ENCODE measurements at regions not wholly inside any gene's neighbourhood (a gene's known extent, or its start where the extent isn't known, plus 50 kb on each side); places are given as distances from the start of the nearest gene placed in this dataset.

GRCh38 chr2:3952866-3953516 is 249.6 kb downstream of the DCDC2C start:
- no peak overlapping the region for H3K4me2 ChIP-seq (ENCODE audit: insufficient read depth, low read length)
- no peak for DNase-seq (ENCODE audit: insufficient read length, low spot score, missing footprints)
- H3K9me3 ChIP-seq (ENCODE audit: low read depth, low read length): peaks cover 2% of the 10 kb centered on the region
- no peaks in the 10 kb centered on the region for H4K20me1 ChIP-seq (ENCODE audit: insufficient read depth, low read length)
- H3K4me3 ChIP-seq (ENCODE audit: insufficient read depth, low read length): no peak overlapping the region
- TF ChIP-seq, protein P1, sequence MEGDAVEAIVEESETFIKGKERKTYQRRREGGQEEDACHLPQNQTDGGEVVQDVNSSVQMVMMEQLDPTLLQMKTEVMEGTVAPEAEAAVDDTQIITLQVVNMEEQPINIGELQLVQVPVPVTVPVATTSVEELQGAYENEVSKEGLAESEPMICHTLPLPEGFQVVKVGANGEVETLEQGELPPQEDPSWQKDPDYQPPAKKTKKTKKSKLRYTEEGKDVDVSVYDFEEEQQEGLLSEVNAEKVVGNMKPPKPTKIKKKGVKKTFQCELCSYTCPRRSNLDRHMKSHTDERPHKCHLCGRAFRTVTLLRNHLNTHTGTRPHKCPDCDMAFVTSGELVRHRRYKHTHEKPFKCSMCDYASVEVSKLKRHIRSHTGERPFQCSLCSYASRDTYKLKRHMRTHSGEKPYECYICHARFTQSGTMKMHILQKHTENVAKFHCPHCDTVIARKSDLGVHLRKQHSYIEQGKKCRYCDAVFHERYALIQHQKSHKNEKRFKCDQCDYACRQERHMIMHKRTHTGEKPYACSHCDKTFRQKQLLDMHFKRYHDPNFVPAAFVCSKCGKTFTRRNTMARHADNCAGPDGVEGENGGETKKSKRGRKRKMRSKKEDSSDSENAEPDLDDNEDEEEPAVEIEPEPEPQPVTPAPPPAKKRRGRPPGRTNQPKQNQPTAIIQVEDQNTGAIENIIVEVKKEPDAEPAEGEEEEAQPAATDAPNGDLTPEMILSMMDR (IDR thresholded peaks at IDR 0.05; ENCODE audit: extremely low read depth, low read depth, low read length): no peak
- no peak overlapping the region for H3K27ac ChIP-seq (ENCODE audit: low read depth, low read length)
- no peaks in the 10 kb centered on the region for H3K79me2 ChIP-seq (ENCODE audit: insufficient read depth, low read length)
- H3K4me1 ChIP-seq (ENCODE audit: insufficient read depth, low read length): no peaks in the 10 kb centered on the region
- H3K36me3 ChIP-seq (ENCODE audit: insufficient read depth, low read length): no peaks in the 10 kb centered on the region
- H3K27me3 ChIP-seq (ENCODE audit: insufficient read depth, low read length): no peaks in the 10 kb centered on the region
- H2AFZ ChIP-seq (ENCODE audit: low read length): no peak overlapping the region

GRCh38 chr2:3954261-3954660 is 250.9 kb downstream of the DCDC2C start:
- TF ChIP-seq, protein P1 (IDR thresholded peaks at IDR 0.05; ENCODE audit: extremely low read depth, low read depth, low read length): no peak
- no peak overlapping the region for H3K4me3 ChIP-seq (ENCODE audit: insufficient read depth, low read length)

DNA sequence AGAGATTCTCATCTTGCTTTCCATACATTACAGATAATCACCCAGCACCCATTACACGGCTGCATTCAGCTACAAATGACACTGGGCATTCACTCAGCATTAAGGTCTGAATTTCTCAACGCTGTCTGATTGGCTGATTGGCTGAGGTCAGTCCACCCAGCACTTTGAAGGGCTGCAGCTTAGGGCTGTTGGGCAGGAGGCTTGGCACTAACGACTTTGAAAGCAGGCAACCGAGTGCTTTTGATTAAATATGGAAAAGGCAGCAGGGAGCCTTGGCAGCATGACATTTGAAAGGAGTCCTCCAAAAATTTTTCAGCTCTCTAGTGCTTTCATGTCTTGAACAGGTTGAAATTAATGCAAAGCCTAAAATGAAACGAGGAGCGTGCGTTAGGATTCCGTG is 253.0 kb downstream of the DCDC2C start:
- Histone ChIP-seq H3K9me3 (ENCODE audit: low read depth, low read length) (peaks cover 2% of the 10 kb centered on the region), H3K27me3 (ENCODE audit: insufficient read depth, low read length) (no peaks in the 10 kb centered on the region), H3K4me3 (ENCODE audit: insufficient read depth, low read length) (no peak overlapping the region), H2AFZ (ENCODE audit: low read length) (no peak overlapping the region), H3K36me3 (ENCODE audit: insufficient read depth, low read length) (no peaks in the 10 kb centered on the region), H3K79me2 (ENCODE audit: insufficient read depth, low read length) (no peaks in the 10 kb centered on the region), H3K27ac (ENCODE audit: low read depth, low read length) (no peak overlapping the region), H3K4me1 (ENCODE audit: insufficient read depth, low read length) (no peaks in the 10 kb centered on the region), H3K4me2 (ENCODE audit: insufficient read depth, low read length) (no peak overlapping the region), H4K20me1 (ENCODE audit: insufficient read depth, low read length) (no peaks in the 10 kb centered on the region)
- no peak for DNase-seq (ENCODE audit: insufficient read length, low spot score, missing footprints)
- TF ChIP-seq, protein P1 (IDR thresholded peaks at IDR 0.05; ENCODE audit: extremely low read depth, low read depth, low read length): no peak

More at GRCh38 chr2:3954261-3954660, 250.9 kb downstream of the DCDC2C start:
- peaks cover 2% of the 10 kb centered on the region for H3K9me3 ChIP-seq (ENCODE audit: low read depth, low read length)
- H4K20me1 ChIP-seq (ENCODE audit: insufficient read depth, low read length): no peaks in the 10 kb centered on the region
- no peak overlapping the region for H2AFZ ChIP-seq (ENCODE audit: low read length)
- DNase-seq (ENCODE audit: insufficient read length, low spot score, missing footprints): no peak
- no peaks in the 10 kb centered on the region for H3K36me3 ChIP-seq (ENCODE audit: insufficient read depth, low read length)
- H3K4me1 ChIP-seq (ENCODE audit: insufficient read depth, low read length): no peaks in the 10 kb centered on the region
- no peaks in the 10 kb centered on the region for H3K27me3 ChIP-seq (ENCODE audit: insufficient read depth, low read length)
- H3K27ac ChIP-seq (ENCODE audit: low read depth, low read length): no peak overlapping the region
- H3K79me2 ChIP-seq (ENCODE audit: insufficient read depth, low read length): no peaks in the 10 kb centered on the region
- no peak overlapping the region for H3K4me2 ChIP-seq (ENCODE audit: insufficient read depth, low read length)

GRCh38 chr2:3956892-3957291 is 253.5 kb downstream of the DCDC2C start:
- Histone ChIP-seq H4K20me1 (ENCODE audit: insufficient read depth, low read length) (no peaks in the 10 kb centered on the region), H3K4me1 (ENCODE audit: insufficient read depth, low read length) (no peaks in the 10 kb centered on the region), H2AFZ (ENCODE audit: low read length) (no peak overlapping the region), H3K36me3 (ENCODE audit: insufficient read depth, low read length) (no peaks in the 10 kb centered on the region), H3K4me2 (ENCODE audit: insufficient read depth, low read length) (no peak overlapping the region), H3K4me3 (ENCODE audit: insufficient read depth, low read length) (no peak overlapping the region), H3K27ac (ENCODE audit: low read depth, low read length) (no peak overlapping the region), H3K9me3 (ENCODE audit: low read depth, low read length) (peaks cover 2% of the 10 kb centered on the region), H3K79me2 (ENCODE audit: insufficient read depth, low read length) (no peaks in the 10 kb centered on the region), H3K27me3 (ENCODE audit: insufficient read depth, low read length) (no peaks in the 10 kb centered on the region)
- TF ChIP-seq, protein P1 (IDR thresholded peaks at IDR 0.05; ENCODE audit: extremely low read depth, low read depth, low read length): no peak
- no peak for DNase-seq (ENCODE audit: insufficient read length, low spot score, missing footprints)
